ENCODE measurements at regions not wholly inside any gene's neighbourhood (a gene's known extent, or its start where the extent isn't known, plus 50 kb on each side); places are given as distances from the start of the nearest gene placed in this dataset.

GRCh38 chr2:240328526-240328925 lies 106.9 kb upstream of the GPC1 start:
- no peak overlapping the region for H3K4me2 ChIP-seq (ENCODE audit: low read length)
- H3K36me3 ChIP-seq (ENCODE audit: control insufficient read depth in 1 of 2, insufficient read depth in 2 of 2, low read length in 2 of 2), result no peaks in the 10 kb centered on the region
- no peak overlapping the region for H2AFZ ChIP-seq (ENCODE audit: insufficient read depth, low read length, poor library complexity)
- no CpG with 5 or more reads among the region's 10 CpGs for WGBS (ENCODE audit: extremely low coverage, insufficient coverage, insufficient read length)
- peaks cover 12% of the 10 kb centered on the region for H3K9me3 ChIP-seq (ENCODE audit: insufficient read depth, low read depth, low read length)
- no peak overlapping the region for H3K9ac ChIP-seq (ENCODE audit: low read length)
- H2BK12ac ChIP-seq (ENCODE audit: low read length), result no peak overlapping the region
- H3K4me1 ChIP-seq (ENCODE audit: control insufficient read depth in 1 of 2, insufficient read depth in 2 of 2, low read length in 2 of 2), result no peaks in the 10 kb centered on the region
- H2AK5ac ChIP-seq (ENCODE audit: low read length), result no peak overlapping the region
- H3K14ac ChIP-seq (ENCODE audit: low read length), result no peak overlapping the region
- H3K4ac ChIP-seq (ENCODE audit: low read depth, low read length), result no peak overlapping the region
- no peak overlapping the region for H4K12ac ChIP-seq (ENCODE audit: low read depth, low read length)
- no peaks in the 10 kb centered on the region for H3K79me2 ChIP-seq (ENCODE audit: control insufficient read depth, insufficient read depth, low read length, poor library complexity)
- H2BK120ac ChIP-seq (ENCODE audit: insufficient read depth, low read length, poor library complexity), result no peak overlapping the region
- H3K18ac ChIP-seq (ENCODE audit: low read length), result no peak overlapping the region
- H3K79me1 ChIP-seq (ENCODE audit: low read length), result no peaks in the 10 kb centered on the region
- H3K27ac ChIP-seq (ENCODE audit: low read depth, low read length), result no peak overlapping the region
- no peak overlapping the region for H3K4me3 ChIP-seq (ENCODE audit: low read depth, low read length)
- no peaks in the 10 kb centered on the region for H3K27me3 ChIP-seq (ENCODE audit: insufficient read depth, low read length)
- H4K8ac ChIP-seq (ENCODE audit: low read depth, low read length), result no peak overlapping the region
- DNase-seq, result no peak
- H2BK5ac ChIP-seq (ENCODE audit: low read depth, low read length, poor library complexity), result no peak overlapping the region
- no peak overlapping the region for H3K23ac ChIP-seq (ENCODE audit: low read length)
- no peak overlapping the region for H4K91ac ChIP-seq (ENCODE audit: low read depth, low read length)

GRCh38 chr2:240329116-240329665 lies 106.3 kb upstream of the GPC1 start:
- H2BK12ac ChIP-seq (ENCODE audit: low read length), result no peak overlapping the region
- no peak overlapping the region for H2BK5ac ChIP-seq (ENCODE audit: low read depth, low read length, poor library complexity)
- no CpG with 5 or more reads among the region's 10 CpGs for WGBS (ENCODE audit: extremely low coverage, insufficient coverage, insufficient read length)
- H3K79me2 ChIP-seq (ENCODE audit: control insufficient read depth, insufficient read depth, low read length, poor library complexity), result no peaks in the 10 kb centered on the region
- H4K91ac ChIP-seq (ENCODE audit: low read depth, low read length), result no peak overlapping the region
- H3K18ac ChIP-seq (ENCODE audit: low read length), result no peak overlapping the region
- H3K4ac ChIP-seq (ENCODE audit: low read depth, low read length), result no peak overlapping the region
- H3K27ac ChIP-seq (ENCODE audit: low read depth, low read length), result no peak overlapping the region
- no peaks in the 10 kb centered on the region for H3K27me3 ChIP-seq (ENCODE audit: insufficient read depth, low read length)
- H4K12ac ChIP-seq (ENCODE audit: low read depth, low read length), result no peak overlapping the region
- no peak overlapping the region for H2AFZ ChIP-seq (ENCODE audit: insufficient read depth, low read length, poor library complexity)
- H2BK120ac ChIP-seq (ENCODE audit: insufficient read depth, low read length, poor library complexity), result no peak overlapping the region
- no peak overlapping the region for H2AK5ac ChIP-seq (ENCODE audit: low read length)
- no peak overlapping the region for H3K4me3 ChIP-seq (ENCODE audit: low read depth, low read length)
- no peak overlapping the region for H3K9ac ChIP-seq (ENCODE audit: low read length)
- no peak overlapping the region for H4K8ac ChIP-seq (ENCODE audit: low read depth, low read length)
- H3K23ac ChIP-seq (ENCODE audit: low read length), result no peak overlapping the region
- no peak overlapping the region for H3K14ac ChIP-seq (ENCODE audit: low read length)
- no peaks in the 10 kb centered on the region for H3K4me1 ChIP-seq (ENCODE audit: control insufficient read depth in 1 of 2, insufficient read depth in 2 of 2, low read length in 2 of 2)
- no peak for DNase-seq
- peaks cover 12% of the 10 kb centered on the region for H3K9me3 ChIP-seq (ENCODE audit: insufficient read depth, low read depth, low read length)
- H3K79me1 ChIP-seq (ENCODE audit: low read length), result no peaks in the 10 kb centered on the region
- no peaks in the 10 kb centered on the region for H3K36me3 ChIP-seq (ENCODE audit: control insufficient read depth in 1 of 2, insufficient read depth in 2 of 2, low read length in 2 of 2)
- H3K4me2 ChIP-seq (ENCODE audit: low read length), result no peak overlapping the region

GRCh38 chr2:240329778-240330177 lies 105.7 kb upstream of the GPC1 start:
- no peak overlapping the region for H4K91ac ChIP-seq (ENCODE audit: low read depth, low read length)

GRCh38 chr2:240333985-240334384 lies 101.5 kb upstream of the GPC1 start:
- Histone ChIP-seq H4K12ac (ENCODE audit: low read depth, low read length) (no peak overlapping the region), H3K36me3 (ENCODE audit: control insufficient read depth in 1 of 2, insufficient read depth in 2 of 2, low read length in 2 of 2) (no peaks in the 10 kb centered on the region), H3K4me2 (ENCODE audit: low read length) (no peak overlapping the region), H2AFZ (ENCODE audit: insufficient read depth, low read length, poor library complexity) (no peak overlapping the region), H2BK12ac (ENCODE audit: low read length) (no peak overlapping the region), H3K23ac (ENCODE audit: low read length) (no peak overlapping the region), H4K91ac (ENCODE audit: low read depth, low read length) (no peak overlapping the region), H3K9ac (ENCODE audit: low read length) (no peak overlapping the region), H3K9me3 (ENCODE audit: insufficient read depth, low read depth, low read length) (peaks cover 7% of the 10 kb centered on the region), H4K8ac (ENCODE audit: low read depth, low read length) (no peak overlapping the region), H3K27me3 (ENCODE audit: insufficient read depth, low read length) (no peaks in the 10 kb centered on the region), H3K4me1 (ENCODE audit: control insufficient read depth in 1 of 2, insufficient read depth in 2 of 2, low read length in 2 of 2) (no peaks in the 10 kb centered on the region), H2BK120ac (ENCODE audit: insufficient read depth, low read length, poor library complexity) (no peak overlapping the region), H2AK5ac (ENCODE audit: low read length) (no peak overlapping the region), H3K14ac (ENCODE audit: low read length) (no peak overlapping the region), H2BK5ac (ENCODE audit: low read depth, low read length, poor library complexity) (no peak overlapping the region), H3K79me2 (ENCODE audit: control insufficient read depth, insufficient read depth, low read length, poor library complexity) (no peaks in the 10 kb centered on the region), H3K79me1 (ENCODE audit: low read length) (no peaks in the 10 kb centered on the region), H3K4ac (ENCODE audit: low read depth, low read length) (no peak overlapping the region), H3K4me3 (ENCODE audit: low read depth, low read length) (no peak overlapping the region), H3K18ac (ENCODE audit: low read length) (no peak overlapping the region), H3K27ac (ENCODE audit: low read depth, low read length) (no peak overlapping the region)
- DNase-seq, result no peak
- WGBS (ENCODE audit: extremely low coverage, insufficient coverage, insufficient read length), result no CpG with 5 or more reads among the region's 7 CpGs

More at GRCh38 chr2:240329778-240330177, 105.7 kb upstream of the GPC1 start:
- no peaks in the 10 kb centered on the region for H3K4me1 ChIP-seq (ENCODE audit: control insufficient read depth in 1 of 2, insufficient read depth in 2 of 2, low read length in 2 of 2)
- no CpG with 5 or more reads among the region's 6 CpGs for WGBS (ENCODE audit: extremely low coverage, insufficient coverage, insufficient read length)
- H3K23ac ChIP-seq (ENCODE audit: low read length), result no peak overlapping the region
- H4K8ac ChIP-seq (ENCODE audit: low read depth, low read length), result no peak overlapping the region
- H3K9me3 ChIP-seq (ENCODE audit: insufficient read depth, low read depth, low read length), result peaks cover 12% of the 10 kb centered on the region
- H3K36me3 ChIP-seq (ENCODE audit: control insufficient read depth in 1 of 2, insufficient read depth in 2 of 2, low read length in 2 of 2), result no peaks in the 10 kb centered on the region
- no peak overlapping the region for H3K4ac ChIP-seq (ENCODE audit: low read depth, low read length)
- H3K14ac ChIP-seq (ENCODE audit: low read length), result no peak overlapping the region
- no peaks in the 10 kb centered on the region for H3K27me3 ChIP-seq (ENCODE audit: insufficient read depth, low read length)
- no peak overlapping the region for H2BK120ac ChIP-seq (ENCODE audit: insufficient read depth, low read length, poor library complexity)
- no peak overlapping the region for H2AFZ ChIP-seq (ENCODE audit: insufficient read depth, low read length, poor library complexity)
- no peak overlapping the region for H2BK5ac ChIP-seq (ENCODE audit: low read depth, low read length, poor library complexity)
- no peak overlapping the region for H3K4me2 ChIP-seq (ENCODE audit: low read length)
- H3K9ac ChIP-seq (ENCODE audit: low read length), result no peak overlapping the region
- no peak overlapping the region for H3K27ac ChIP-seq (ENCODE audit: low read depth, low read length)
- no peaks in the 10 kb centered on the region for H3K79me2 ChIP-seq (ENCODE audit: control insufficient read depth, insufficient read depth, low read length, poor library complexity)
- no peak overlapping the region for H2AK5ac ChIP-seq (ENCODE audit: low read length)
- no peak overlapping the region for H4K12ac ChIP-seq (ENCODE audit: low read depth, low read length)
- no peaks in the 10 kb centered on the region for H3K79me1 ChIP-seq (ENCODE audit: low read length)
- no peak overlapping the region for H3K18ac ChIP-seq (ENCODE audit: low read length)
- H3K4me3 ChIP-seq (ENCODE audit: low read depth, low read length), result no peak overlapping the region
- DNase-seq, result no peak
- H2BK12ac ChIP-seq (ENCODE audit: low read length), result no peak overlapping the region
